Colonic mucosa (tissue), 4 donors: ENCODE measurements at regions not wholly inside any gene's neighbourhood (a gene's known extent, or its start where the extent isn't known, plus 50 kb on each side); places are given as distances from the start of the nearest gene placed in this dataset.

Experiments
- DNase-seq: peaks from one replicate; pipeline ENCODE4 v3.0.0-alpha.2; 2020
- H3K27ac ChIP-seq: fragments of 200-600 bp; one replicate; pipeline ENCODE4 v1.8.0; 2021
- H3K27me3 ChIP-seq: fragments of 200-600 bp; one replicate; pipeline ENCODE4 v1.8.0; 2021
- H3K36me3 ChIP-seq: fragments of 200-600 bp; one replicate; pipeline ENCODE4 v1.8.0; 2021
- H3K4me1 ChIP-seq: fragments of 200-600 bp; one replicate; pipeline ENCODE4 v1.8.0; 2021; ENCODE audit warnings: mild to moderate bottlenecking
- H3K4me3 ChIP-seq: fragments of 200-600 bp; one replicate; pipeline ENCODE4 v1.8.0; 2021
- H3K9ac ChIP-seq, 2 donors: one replicate each; pipeline ENCODE4 v1.7.0; 2013; ENCODE audit warnings: control low read depth in 2 of 2, low read depth in 2 of 2, low read length in 2 of 2
- H3K9me3 ChIP-seq: fragments of 200-600 bp; one replicate; pipeline ENCODE4 v1.8.0; 2021
- CTCF ChIP-seq: fragments of 200-600 bp; IDR thresholded peaks from one replicate; pipeline ENCODE4 v1.8.0; 2022; ENCODE audit warnings: antibody characterized with exemption, mild to moderate bottlenecking
- intact Hi-C: fragments of 100-400 bp; cut with DNase I; formaldehyde crosslinking; loops from one replicate; pipeline ENCODE4 v1.14.1; 2022
- donor health status: healthy.
- donor health status: DM: no; HTN: no; CAD: no.
- donor health status: DM: no; HTN: no; CAD: no.

- no peak for TF ChIP-seq CTCF
- Histone ChIP-seq H3K27ac (no peak overlapping the region), H3K9ac (no peak overlapping the region), H3K27me3 (no peaks in the 10 kb centered on the region), H3K9me3 (no peaks in the 10 kb centered on the region), H3K36me3 (no peaks in the 10 kb centered on the region), H3K4me1 (no peaks in the 10 kb centered on the region), H3K4me3 (no peak overlapping the region)
- intact Hi-C loops = no loop called here
- DNase-seq = no peak
Observed at GRCh38 chr3:177898185-177898584, 638.1 kb upstream of the KCNMB2 start.

GRCh38 chr3:177899275-177900067, 636.8 kb upstream of the KCNMB2 start:
- H3K9ac ChIP-seq = no peak overlapping the region
- no peaks in the 10 kb centered on the region for H3K9me3 ChIP-seq
- no peaks in the 10 kb centered on the region for H3K27me3 ChIP-seq
- H3K36me3 ChIP-seq = no peaks in the 10 kb centered on the region
- intact Hi-C loops = no loop called here
- TF ChIP-seq CTCF = no peak
- H3K4me3 ChIP-seq = no peak overlapping the region
- DNase-seq = no peak
- no peaks in the 10 kb centered on the region for H3K4me1 ChIP-seq
- H3K27ac ChIP-seq = no peak overlapping the region

- H3K4me3 ChIP-seq = no peak overlapping the region
- H3K36me3 ChIP-seq = no peaks in the 10 kb centered on the region
- DNase-seq = no peak
- no peak for TF ChIP-seq CTCF
- intact Hi-C loops = no loop called here
- no peak overlapping the region for H3K27ac ChIP-seq
- no peak overlapping the region for H3K9ac ChIP-seq
- H3K9me3 ChIP-seq = no peaks in the 10 kb centered on the region
- H3K4me1 ChIP-seq = no peaks in the 10 kb centered on the region
- H3K27me3 ChIP-seq = no peaks in the 10 kb centered on the region
Observed at GRCh38 chr3:177902876-177903275, 633.4 kb upstream of the KCNMB2 start.

- Histone ChIP-seq H3K36me3 (no peaks in the 10 kb centered on the region), H3K4me1 (no peaks in the 10 kb centered on the region), H3K27me3 (no peaks in the 10 kb centered on the region), H3K27ac (no peak overlapping the region), H3K9me3 (no peaks in the 10 kb centered on the region), H3K9ac (no peak overlapping the region), H3K4me3 (no peak overlapping the region)
- intact Hi-C loops = no loop called here
- DNase-seq = no peak
- TF ChIP-seq CTCF = no peak
Observed at GRCh38 chr3:177904621-177905020, 631.6 kb upstream of the KCNMB2 start.

GRCh38 chr3:177905173-177906125, 630.8 kb upstream of the KCNMB2 start:
- no peaks in the 10 kb centered on the region for H3K36me3 ChIP-seq
- no peaks in the 10 kb centered on the region for H3K4me1 ChIP-seq
- no peak for DNase-seq
- no peak overlapping the region for H3K4me3 ChIP-seq
- no peak overlapping the region for H3K9ac ChIP-seq
- no peak overlapping the region for H3K27ac ChIP-seq
- no peaks in the 10 kb centered on the region for H3K9me3 ChIP-seq
- intact Hi-C loops = no loop called here
- no peaks in the 10 kb centered on the region for H3K27me3 ChIP-seq
- TF ChIP-seq CTCF = no peak
